ENCODE measurements at regions not wholly inside any gene's neighbourhood (a gene's known extent, or its start where the extent isn't known, plus 50 kb on each side); places are given as distances from the start of the nearest gene placed in this dataset.

DNA sequence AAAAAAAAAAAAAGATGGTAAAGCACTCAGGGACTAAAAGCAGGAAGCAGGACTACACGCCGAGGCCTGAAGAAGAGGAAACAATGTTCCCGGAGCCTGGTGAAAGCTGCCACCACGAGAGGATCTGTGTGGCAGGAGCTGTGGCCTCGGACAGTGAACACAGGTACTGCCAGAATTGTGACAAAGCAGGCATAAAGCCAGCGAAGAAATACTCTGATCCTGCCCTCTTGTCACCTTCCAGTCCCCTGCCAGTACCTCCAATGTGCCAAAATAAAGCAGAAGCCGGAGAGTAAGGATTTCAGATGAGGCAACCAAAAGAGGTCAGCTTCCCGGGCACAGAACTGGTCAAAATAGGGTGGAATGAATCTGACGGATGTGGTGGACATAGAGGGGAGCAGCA lies 211.5 kb upstream of the TARS1 start:
- TF ChIP-seq POLR2AphosphoS5 (IDR thresholded peaks at IDR 0.05) = no peak
- no peak for TF ChIP-seq POLR2A (IDR thresholded peaks at IDR 0.05)
- TF ChIP-seq, protein P1, sequence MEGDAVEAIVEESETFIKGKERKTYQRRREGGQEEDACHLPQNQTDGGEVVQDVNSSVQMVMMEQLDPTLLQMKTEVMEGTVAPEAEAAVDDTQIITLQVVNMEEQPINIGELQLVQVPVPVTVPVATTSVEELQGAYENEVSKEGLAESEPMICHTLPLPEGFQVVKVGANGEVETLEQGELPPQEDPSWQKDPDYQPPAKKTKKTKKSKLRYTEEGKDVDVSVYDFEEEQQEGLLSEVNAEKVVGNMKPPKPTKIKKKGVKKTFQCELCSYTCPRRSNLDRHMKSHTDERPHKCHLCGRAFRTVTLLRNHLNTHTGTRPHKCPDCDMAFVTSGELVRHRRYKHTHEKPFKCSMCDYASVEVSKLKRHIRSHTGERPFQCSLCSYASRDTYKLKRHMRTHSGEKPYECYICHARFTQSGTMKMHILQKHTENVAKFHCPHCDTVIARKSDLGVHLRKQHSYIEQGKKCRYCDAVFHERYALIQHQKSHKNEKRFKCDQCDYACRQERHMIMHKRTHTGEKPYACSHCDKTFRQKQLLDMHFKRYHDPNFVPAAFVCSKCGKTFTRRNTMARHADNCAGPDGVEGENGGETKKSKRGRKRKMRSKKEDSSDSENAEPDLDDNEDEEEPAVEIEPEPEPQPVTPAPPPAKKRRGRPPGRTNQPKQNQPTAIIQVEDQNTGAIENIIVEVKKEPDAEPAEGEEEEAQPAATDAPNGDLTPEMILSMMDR (IDR thresholded peaks at IDR 0.05) = no peak
- no peak for TF ChIP-seq EP300 (IDR thresholded peaks at IDR 0.05)
